ENCODE measurements at regions not wholly inside any gene's neighbourhood (a gene's known extent, or its start where the extent isn't known, plus 50 kb on each side); places are given as distances from the start of the nearest gene placed in this dataset.

- TF ChIP-seq, protein P1, sequence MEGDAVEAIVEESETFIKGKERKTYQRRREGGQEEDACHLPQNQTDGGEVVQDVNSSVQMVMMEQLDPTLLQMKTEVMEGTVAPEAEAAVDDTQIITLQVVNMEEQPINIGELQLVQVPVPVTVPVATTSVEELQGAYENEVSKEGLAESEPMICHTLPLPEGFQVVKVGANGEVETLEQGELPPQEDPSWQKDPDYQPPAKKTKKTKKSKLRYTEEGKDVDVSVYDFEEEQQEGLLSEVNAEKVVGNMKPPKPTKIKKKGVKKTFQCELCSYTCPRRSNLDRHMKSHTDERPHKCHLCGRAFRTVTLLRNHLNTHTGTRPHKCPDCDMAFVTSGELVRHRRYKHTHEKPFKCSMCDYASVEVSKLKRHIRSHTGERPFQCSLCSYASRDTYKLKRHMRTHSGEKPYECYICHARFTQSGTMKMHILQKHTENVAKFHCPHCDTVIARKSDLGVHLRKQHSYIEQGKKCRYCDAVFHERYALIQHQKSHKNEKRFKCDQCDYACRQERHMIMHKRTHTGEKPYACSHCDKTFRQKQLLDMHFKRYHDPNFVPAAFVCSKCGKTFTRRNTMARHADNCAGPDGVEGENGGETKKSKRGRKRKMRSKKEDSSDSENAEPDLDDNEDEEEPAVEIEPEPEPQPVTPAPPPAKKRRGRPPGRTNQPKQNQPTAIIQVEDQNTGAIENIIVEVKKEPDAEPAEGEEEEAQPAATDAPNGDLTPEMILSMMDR (optimal IDR thresholded peaks at IDR 0.05 in 1 of 3, IDR thresholded peaks at IDR 0.05 in 1 of 3, conservative IDR thresholded peaks at IDR 0.05 in 1 of 3; ENCODE audit: extremely low read depth in 1 of 3, insufficient read depth in 2 of 3, low read length in 3 of 3), result no peak
- TF ChIP-seq EZH2 (IDR thresholded peaks at IDR 0.05; ENCODE audit: low read length), result no peak
Observed at GRCh38 chr3:24958271-24958670, 463.6 kb upstream of the THRB start.
